Limb (tissue), 2 donors: ENCODE measurements at regions not wholly inside any gene's neighbourhood (a gene's known extent, or its start where the extent isn't known, plus 50 kb on each side); places are given as distances from the start of the nearest gene placed in this dataset.
A peak's percentile ranks its signal among the peaks of the same experiment; 100 is the strongest.

ENCODE experiments used
- DNase-seq, 2 donors: peaks; one replicate each; pipeline ENCODE4 v3.0.0-alpha.2; 2016; ENCODE audit errors: extremely low spot score in 2 of 2

DNA sequence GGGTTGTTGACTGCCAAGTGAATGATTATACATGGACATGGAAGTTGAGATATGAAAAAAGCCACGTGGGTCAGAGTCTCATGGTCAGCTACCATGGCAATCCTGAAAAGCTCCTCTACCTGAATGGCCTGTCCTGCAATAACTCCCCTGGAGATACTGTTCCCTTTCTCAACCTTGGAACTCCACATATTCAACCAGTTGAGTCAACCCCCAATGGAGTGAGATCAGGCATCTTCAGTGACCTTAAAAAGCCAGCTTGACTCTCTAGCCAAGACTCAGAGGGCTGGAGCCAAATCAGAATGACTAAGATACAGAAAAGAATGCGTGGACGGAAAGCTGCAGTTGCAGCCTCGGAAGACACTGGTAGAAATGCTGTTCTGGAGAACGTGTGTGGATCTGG is 341.3 kb downstream of the FOXA2 start:
- DNase-seq: no peak

- no peak for DNase-seq
Observed at GRCh38 chr20:22241609-22242008, 342.8 kb downstream of the FOXA2 start.

DNA sequence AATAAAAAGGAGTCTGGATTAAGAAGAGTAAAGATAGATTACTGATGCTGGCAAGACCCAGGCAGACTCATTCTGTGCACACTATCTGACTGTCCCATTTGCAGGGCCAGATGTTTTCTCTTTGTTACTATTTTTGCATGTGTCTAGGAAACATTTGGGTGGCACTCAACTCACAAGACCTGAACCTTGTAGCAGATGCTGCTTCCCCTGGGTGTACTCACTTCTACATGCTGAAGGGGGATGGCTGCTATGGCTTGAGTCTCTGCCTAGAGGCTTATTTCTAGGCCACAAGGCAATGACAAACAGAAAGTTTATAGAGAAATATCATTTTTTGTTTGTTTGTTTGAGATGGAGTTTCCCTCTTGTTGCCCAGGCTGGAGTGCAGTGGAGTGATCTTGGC is 351.4 kb downstream of the FOXA2 start:
- DNase-seq: no peak

DNA sequence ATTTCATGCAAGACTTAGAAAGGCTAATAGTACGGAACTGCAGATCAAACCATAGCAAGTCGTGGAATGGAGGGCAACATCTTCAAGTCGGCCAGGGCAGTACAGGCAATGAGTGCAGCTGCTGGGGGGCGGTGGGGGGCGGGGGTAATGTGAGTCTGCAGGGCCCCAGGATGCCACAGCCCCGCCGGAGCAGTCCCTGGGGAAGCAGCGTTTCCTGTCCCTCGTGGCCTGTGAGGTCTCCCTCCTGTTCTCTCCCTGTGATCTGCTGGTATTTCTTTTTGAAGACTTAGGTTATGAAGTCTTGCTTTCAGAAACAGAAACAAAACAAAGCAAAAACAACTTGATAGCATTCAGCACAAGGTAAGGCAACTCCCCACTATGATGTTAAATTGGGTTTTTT is 351.9 kb downstream of the FOXA2 start:
- no peak for DNase-seq

DNA sequence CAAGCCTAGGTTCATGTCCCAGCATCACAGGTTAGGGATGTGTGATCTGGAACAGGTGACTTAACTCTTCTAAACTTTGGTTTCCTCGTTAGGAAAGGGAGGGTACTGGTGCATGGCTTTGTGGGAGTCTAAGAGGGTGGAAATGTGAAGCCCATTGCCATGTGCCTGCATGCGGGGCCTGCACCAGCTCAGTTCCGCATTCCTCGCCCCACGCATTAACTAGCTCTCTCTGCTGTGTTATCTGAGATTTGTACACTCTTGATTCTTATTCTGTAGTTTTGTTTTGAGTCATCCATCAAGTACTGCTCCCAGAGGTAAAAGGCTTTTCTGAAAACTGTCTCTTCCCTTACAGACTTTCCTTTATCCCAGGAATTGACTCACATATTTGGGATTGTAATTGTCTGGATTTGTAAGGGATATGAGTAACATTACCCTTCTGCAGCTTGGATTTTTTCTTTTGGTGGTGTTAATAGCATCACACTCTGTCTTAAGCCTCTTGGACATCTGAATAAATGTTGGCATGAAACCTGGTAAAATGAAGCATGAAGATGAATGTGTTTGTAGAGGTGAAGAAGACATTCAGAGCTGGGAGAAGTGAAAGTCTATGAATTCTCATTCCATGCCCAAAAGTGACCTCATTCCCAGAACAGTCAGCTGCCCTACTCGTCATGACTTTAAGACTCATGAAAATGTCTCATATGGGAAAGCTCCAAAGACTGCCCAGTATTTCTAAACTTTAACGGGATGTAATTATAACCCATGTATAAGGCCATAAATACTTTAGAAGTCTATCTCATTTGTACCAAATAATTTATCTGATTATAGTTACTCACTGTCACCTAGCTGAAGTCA is 357.3 kb downstream of the FOXA2 start:
- DNase-seq: peak in 1 of 2 donors; percentile 39

DNA sequence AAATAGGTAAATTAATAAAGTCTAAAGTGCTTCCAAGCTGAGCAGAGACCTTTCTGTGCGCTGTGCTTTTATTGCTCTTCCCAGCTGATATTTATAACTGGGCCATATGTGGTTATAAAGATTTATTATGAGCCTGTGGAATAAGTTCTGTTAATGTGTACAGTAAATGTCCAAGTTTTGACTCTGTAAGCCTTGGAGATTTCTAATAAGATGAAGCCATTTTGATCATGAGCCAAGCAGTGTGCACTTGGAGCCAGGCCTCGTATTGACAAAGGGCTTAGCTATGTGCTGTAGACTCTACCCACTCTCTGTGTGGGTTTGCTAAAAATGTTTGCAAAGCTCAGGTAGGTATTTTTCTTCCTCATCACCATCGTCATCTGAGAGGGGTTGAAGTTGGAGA is 361.1 kb downstream of the FOXA2 start:
- peak in 1 of 2 donors; percentile 55 for DNase-seq

DNA sequence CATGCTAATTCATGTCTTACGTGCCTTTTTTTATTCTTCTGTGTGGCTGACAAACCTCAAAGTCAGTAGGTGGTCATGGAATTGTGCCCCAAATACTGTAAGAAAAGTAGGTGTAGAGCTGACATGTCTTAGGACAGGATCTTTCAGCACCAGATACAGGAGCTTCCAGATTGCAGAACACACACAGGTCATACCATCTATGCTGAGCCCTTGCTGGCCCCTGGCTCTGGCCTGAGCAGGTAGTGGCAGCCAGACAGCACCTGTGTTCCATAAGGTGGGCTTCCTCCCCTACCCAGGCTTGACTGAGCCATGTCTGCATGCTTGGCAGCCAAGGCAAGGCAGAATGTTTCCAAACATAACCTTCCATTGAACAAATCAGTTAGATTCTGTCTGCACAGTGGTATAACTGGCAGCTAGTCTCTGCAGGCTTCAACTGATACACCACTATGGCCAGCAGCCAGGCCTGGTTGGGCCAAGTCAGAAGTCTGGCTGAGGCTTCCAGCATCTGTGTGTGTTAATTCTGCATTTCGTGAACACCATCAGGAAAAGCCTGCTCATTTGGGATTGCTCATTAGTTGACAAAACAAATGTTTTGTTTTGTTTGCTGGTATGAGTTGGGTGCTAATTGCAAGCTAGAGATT is 366.5 kb downstream of the FOXA2 start:
- DNase-seq: peak in 1 of 2 donors; percentile 46

GRCh38 chr20:22216984-22217383 is 367.4 kb downstream of the FOXA2 start:
- DNase-seq: no peak

GRCh38 chr20:22214296-22214695 is 370.1 kb downstream of the FOXA2 start:
- DNase-seq: no peak

- no peak for DNase-seq
Observed at GRCh38 chr20:22213271-22213670, 371.1 kb downstream of the FOXA2 start.

DNA sequence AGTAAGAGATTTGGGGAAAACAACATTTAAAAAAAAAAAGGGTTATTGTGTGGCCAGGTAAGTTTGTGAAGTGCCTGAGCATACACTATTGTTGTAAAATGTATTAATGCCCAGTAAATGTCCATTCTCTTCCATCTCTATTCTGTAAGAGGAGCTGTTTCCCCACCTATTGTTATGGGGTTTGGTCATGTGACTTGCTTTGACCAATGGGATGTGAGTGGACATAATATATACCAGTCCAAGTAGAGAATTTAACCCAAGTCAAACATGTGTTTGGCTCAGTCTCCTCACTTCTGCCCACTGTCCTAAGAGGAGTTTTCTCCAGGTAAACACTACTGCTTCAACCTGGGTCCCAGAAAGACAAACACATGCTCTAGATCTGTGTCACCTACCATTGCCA is 377.1 kb downstream of the FOXA2 start:
- no peak for DNase-seq

DNA sequence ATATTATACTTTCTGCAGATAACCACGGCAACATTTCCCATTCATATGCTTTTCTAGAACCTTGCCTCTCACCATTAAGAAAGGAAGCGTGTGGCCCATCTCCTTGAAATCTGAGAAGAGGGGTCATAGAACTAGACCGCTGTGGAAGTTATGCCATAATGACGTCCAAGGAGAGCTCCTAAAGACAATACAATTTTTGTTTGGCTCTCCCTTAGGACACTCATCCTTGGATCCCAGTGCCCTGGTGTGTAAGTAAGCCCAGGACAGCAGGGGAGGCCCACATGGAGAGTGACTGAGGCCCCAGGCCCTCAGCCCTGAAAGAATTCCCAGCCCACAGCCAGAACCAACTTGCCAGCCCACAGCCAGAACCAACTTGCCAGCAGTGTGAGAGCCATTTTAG is 379.6 kb downstream of the FOXA2 start:
- no peak for DNase-seq

GRCh38 chr20:22182148-22182547 is 402.2 kb downstream of the FOXA2 start:
- DNase-seq: no peak

GRCh38 chr20:22180244-22180643 is 404.1 kb downstream of the FOXA2 start:
- DNase-seq: no peak

GRCh38 chr20:22160101-22160652 is 424.2 kb downstream of the FOXA2 start:
- peak; percentile 27 to 64 for DNase-seq

DNA sequence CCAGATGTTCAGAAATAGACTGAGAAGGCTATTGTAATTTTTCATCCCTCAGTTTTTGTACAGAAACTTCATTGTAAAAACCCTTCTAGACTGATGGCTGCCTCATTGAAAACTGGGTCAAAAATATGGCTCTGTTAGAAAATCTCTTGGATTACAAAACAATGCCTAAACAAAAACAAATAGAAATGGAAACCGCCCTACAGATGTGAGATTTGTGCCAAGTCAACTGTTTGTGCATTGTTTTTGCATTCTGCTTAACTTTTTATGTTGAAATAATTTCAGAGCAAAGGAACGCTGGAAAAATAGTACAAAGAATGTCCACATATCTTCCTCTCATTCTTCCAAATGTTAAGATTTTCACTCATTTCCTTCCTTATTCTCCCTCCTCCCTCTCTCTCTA is 425.1 kb downstream of the FOXA2 start:
- DNase-seq: no peak

DNA sequence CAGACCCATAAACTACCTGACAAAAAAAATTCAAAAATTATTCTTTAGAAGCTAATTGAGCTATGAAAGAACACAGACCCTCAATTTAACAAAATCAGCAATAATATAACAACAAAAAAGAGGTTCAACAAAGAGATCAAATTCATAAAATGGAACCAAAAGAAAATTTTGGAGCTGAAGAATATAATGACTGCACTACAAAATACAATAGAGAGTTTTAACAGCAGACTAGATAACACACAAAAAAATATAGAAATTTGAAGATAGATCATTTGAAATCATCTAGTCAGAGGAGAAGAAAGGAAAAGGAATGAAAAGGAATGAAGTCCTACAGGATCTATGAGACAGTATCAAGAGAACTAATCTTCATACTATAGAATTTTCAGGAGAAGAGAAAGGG is 422.1 kb downstream of the PAX1 start:
- DNase-seq: no peak

GRCh38 chr20:22106308-22106938 is 401.0 kb downstream of the PAX1 start:
- peak in 1 of 2 donors; percentile 51 for DNase-seq

GRCh38 chr20:22101606-22102005 is 396.1 kb downstream of the PAX1 start:
- DNase-seq: no peak

DNA sequence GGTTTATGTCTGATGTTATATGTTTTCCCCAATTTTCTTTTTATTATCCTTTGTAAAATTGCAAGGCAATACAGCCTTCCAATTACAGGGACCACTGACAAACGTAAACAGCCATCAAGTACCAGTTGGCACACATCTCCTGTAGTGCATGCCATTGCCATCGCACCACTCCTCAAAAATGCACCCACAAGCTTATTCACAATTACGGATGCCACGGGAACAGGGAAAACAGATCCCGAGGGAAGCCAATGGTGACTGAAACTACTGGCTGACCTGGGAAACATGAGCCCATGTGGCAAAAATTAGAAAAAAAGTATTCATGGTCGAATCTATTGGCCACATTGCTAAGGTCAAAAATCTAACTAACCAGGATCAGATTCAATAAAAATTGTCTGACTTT is 395.2 kb downstream of the PAX1 start:
- DNase-seq: no peak

- DNase-seq: no peak
Observed at GRCh38 chr20:22099348-22099747, 393.9 kb downstream of the PAX1 start.

DNA sequence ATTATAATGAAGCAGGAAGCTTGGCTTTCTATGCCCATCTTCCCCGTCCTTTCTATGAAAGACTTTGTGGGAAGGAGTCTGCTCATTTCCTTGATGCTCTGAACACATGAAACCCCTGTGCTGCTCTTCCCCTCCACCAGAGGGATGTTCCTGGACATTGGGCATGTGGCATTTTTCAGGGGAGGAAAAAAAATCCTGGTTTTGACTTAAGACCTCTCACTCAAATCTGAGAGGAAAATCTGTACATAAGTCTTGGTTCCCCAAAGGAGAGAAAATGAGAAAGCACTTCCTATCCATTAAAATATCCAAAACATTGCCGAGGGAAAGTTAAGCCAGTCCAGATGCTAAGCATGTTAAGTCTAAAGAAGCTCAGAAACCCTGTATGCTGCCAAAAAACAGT is 393.0 kb downstream of the PAX1 start:
- peak in 1 of 2 donors; percentile 45 for DNase-seq
